ENCODE measurements at regions not wholly inside any gene's neighbourhood (a gene's known extent, or its start where the extent isn't known, plus 50 kb on each side); places are given as distances from the start of the nearest gene placed in this dataset.

- no peak for DNase-seq (ENCODE audit: low read depth)
- TF ChIP-seq, protein P1, sequence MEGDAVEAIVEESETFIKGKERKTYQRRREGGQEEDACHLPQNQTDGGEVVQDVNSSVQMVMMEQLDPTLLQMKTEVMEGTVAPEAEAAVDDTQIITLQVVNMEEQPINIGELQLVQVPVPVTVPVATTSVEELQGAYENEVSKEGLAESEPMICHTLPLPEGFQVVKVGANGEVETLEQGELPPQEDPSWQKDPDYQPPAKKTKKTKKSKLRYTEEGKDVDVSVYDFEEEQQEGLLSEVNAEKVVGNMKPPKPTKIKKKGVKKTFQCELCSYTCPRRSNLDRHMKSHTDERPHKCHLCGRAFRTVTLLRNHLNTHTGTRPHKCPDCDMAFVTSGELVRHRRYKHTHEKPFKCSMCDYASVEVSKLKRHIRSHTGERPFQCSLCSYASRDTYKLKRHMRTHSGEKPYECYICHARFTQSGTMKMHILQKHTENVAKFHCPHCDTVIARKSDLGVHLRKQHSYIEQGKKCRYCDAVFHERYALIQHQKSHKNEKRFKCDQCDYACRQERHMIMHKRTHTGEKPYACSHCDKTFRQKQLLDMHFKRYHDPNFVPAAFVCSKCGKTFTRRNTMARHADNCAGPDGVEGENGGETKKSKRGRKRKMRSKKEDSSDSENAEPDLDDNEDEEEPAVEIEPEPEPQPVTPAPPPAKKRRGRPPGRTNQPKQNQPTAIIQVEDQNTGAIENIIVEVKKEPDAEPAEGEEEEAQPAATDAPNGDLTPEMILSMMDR (IDR thresholded peaks at IDR 0.05; ENCODE audit: low read length, missing control alignments) = no peak
- H3K4me3 ChIP-seq (replicated peaks; ENCODE audit: low read depth, low read length) = no peak overlapping the region
Measured at GRCh38 chr2:129764376-129765325, 214.8 kb upstream of the RAB6C start.

GRCh38 chr2:129765326-129765677, 214.2 kb upstream of the RAB6C start:
- DNase-seq (ENCODE audit: low read depth) = no peak
- TF ChIP-seq, protein P1 (IDR thresholded peaks at IDR 0.05; ENCODE audit: low read length, missing control alignments) = no peak

GRCh38 chr2:129765678-129766351, 213.7 kb upstream of the RAB6C start:
- DNase-seq (ENCODE audit: low read depth) = no peak
- H3K4me3 ChIP-seq (replicated peaks; ENCODE audit: low read depth, low read length) = no peak overlapping the region
- TF ChIP-seq, protein P1 (IDR thresholded peaks at IDR 0.05; ENCODE audit: low read length, missing control alignments) = no peak

More at GRCh38 chr2:129765326-129765677, 214.2 kb upstream of the RAB6C start:
- H3K4me3 ChIP-seq (replicated peaks; ENCODE audit: low read depth, low read length) = no peak overlapping the region

- TF ChIP-seq, protein P1 (IDR thresholded peaks at IDR 0.05; ENCODE audit: low read length, missing control alignments) = no peak
- DNase-seq (ENCODE audit: low read depth) = no peak
- H3K4me3 ChIP-seq (replicated peaks; ENCODE audit: low read depth, low read length) = no peak overlapping the region
Measured at GRCh38 chr2:129766374-129766993, 213.0 kb upstream of the RAB6C start.

- TF ChIP-seq, protein P1 (IDR thresholded peaks at IDR 0.05; ENCODE audit: low read length, missing control alignments) = no peak
- no peak overlapping the region for H3K4me3 ChIP-seq (replicated peaks; ENCODE audit: low read depth, low read length)
- no peak for DNase-seq (ENCODE audit: low read depth)
Measured at GRCh38 chr2:129767346-129768035, 212.0 kb upstream of the RAB6C start.

GRCh38 chr2:129768036-129768386, 211.5 kb upstream of the RAB6C start:
- no peak for DNase-seq (ENCODE audit: low read depth)

More at GRCh38 chr2:129768036-129768386, 211.5 kb upstream of the RAB6C start:
- TF ChIP-seq, protein P1 (IDR thresholded peaks at IDR 0.05; ENCODE audit: low read length, missing control alignments) = no peak
- no peak overlapping the region for H3K4me3 ChIP-seq (replicated peaks; ENCODE audit: low read depth, low read length)
